Gastroesophageal sphincter (tissue), 3 donors: ENCODE measurements at regions not wholly inside any gene's neighbourhood (a gene's known extent, or its start where the extent isn't known, plus 50 kb on each side); places are given as distances from the start of the nearest gene placed in this dataset.

Source experiments
- POLR2A ChIP-seq, 2 donors: fragments of 450-650 bp; IDR thresholded peaks; one replicate each; pipeline ENCODE4 v1.6.1; 2017; ENCODE audit warnings: antibody characterized with exemption in 2 of 2, mild to moderate bottlenecking in 2 of 2, moderate library complexity in 1 of 2
- POLR2AphosphoS5 ChIP-seq: sonication (generic); formaldehyde crosslinking; IDR thresholded peaks from one replicate; pipeline ENCODE4 v1.6.1; 2017; ENCODE audit warnings: antibody characterized with exemption
- TF ChIP-seq, protein P1 (sequence below), 4 experiments: fragments of 200-600 bp in 2 of 4; fragments of 450-650 bp in 2 of 4; sonication (generic) in 1 of 4; IDR thresholded peaks; one replicate each; pipeline ENCODE4 v1.5.1; 2017 to 2019; ENCODE audit warnings: antibody characterized with exemption in 4 of 4, mild to moderate bottlenecking in 2 of 4, moderate library complexity in 2 of 4

DNA sequence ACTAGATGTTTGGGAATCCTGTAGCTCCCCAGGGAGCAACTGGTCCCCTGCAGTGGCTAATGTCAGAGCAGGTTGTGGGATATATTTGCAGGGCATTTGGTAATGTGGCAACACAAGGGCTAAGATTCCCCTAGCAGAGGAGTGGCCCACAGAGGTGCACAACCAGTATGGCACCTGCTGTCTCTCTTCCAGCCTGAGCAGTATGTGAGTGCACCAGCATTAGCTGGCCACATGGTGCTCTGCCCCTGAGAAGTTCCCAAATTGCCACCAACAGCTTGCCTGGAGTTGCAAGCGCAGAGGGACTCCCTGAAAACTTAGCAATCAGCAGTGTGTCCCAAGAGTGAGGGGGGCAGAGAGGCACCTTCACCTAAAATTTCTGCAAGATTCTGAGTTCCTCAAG is 53.2 kb upstream of the SNCAIP start:
- TF ChIP-seq, protein P1, sequence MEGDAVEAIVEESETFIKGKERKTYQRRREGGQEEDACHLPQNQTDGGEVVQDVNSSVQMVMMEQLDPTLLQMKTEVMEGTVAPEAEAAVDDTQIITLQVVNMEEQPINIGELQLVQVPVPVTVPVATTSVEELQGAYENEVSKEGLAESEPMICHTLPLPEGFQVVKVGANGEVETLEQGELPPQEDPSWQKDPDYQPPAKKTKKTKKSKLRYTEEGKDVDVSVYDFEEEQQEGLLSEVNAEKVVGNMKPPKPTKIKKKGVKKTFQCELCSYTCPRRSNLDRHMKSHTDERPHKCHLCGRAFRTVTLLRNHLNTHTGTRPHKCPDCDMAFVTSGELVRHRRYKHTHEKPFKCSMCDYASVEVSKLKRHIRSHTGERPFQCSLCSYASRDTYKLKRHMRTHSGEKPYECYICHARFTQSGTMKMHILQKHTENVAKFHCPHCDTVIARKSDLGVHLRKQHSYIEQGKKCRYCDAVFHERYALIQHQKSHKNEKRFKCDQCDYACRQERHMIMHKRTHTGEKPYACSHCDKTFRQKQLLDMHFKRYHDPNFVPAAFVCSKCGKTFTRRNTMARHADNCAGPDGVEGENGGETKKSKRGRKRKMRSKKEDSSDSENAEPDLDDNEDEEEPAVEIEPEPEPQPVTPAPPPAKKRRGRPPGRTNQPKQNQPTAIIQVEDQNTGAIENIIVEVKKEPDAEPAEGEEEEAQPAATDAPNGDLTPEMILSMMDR (IDR thresholded peaks at IDR 0.05) = no peak
- TF ChIP-seq POLR2A (IDR thresholded peaks at IDR 0.05) (no peak), POLR2AphosphoS5 (no peak)
